SHP77 treated with DMSO at 0.1 percent for 48 hours (cell line): ENCODE measurements at regions not wholly inside any gene's neighbourhood (a gene's known extent, or its start where the extent isn't known, plus 50 kb on each side); places are given as distances from the start of the nearest gene placed in this dataset.

Experiments
- DNase-seq: peaks from one replicate; lab custom pipeline; 2025; lab: John Stamatoyannopoulos, UW

DNA sequence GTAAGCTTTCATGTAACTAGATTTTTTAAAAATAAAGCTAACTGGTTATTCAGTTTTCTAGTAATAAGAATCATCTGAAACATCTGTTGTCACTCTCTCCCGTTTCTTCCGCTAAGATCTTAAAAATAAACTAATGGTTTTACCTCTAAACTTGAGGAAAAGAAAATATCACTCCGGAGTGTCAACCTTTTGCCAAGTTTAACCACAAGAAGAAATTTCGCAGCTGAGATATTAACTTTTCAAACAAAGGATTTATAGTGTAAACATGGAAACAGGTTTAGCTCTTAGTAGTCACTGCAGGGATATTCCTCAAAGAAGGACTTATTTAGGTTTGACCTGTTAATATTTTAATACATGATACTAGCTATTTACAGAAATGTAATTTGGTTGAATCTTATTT, 954.9 kb downstream of the ADGRL2 start:
- DNase-seq: no peak

DNA sequence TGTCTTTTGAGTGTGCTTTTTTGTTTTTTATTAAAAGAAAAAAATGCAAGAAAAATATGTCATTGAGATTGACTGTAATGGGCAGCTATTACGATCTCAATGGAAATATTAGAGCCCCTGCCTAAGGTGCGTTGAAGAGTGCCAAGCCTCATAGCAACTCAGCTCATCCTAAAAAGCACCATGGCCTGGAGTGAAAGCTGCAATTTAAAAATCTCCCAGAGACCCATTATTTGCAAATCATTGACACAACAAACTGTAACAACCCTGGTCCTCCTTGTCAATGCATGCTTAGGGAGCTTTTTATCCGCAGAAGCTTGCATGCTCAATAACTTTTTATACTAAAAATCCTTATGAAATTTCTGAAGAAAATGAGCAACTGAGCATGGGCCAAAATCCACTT, 954.5 kb downstream of the ADGRL2 start:
- DNase-seq: no peak

- DNase-seq: no peak
Measured at GRCh38 chr1:82752046-82752445, 951.3 kb downstream of the ADGRL2 start.

DNA sequence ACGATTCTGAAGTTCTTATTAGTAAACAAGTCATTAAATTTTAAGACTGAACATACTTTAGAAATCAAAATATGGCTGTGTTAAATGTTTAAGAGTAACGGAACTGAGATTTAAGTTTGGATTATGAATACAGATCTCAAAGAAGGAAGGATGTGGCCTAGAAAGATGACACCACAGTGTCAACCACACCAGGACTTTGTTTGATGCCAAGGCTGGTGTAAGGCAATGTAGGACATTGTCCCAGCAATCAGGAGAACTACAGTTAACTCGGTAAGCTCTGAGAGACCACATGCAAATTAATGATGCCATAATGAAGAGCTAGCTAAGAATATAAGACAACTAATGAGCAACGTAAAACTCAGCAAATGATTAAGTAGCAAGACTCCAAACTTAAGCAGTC, 932.9 kb downstream of the ADGRL2 start:
- DNase-seq: no peak

DNA sequence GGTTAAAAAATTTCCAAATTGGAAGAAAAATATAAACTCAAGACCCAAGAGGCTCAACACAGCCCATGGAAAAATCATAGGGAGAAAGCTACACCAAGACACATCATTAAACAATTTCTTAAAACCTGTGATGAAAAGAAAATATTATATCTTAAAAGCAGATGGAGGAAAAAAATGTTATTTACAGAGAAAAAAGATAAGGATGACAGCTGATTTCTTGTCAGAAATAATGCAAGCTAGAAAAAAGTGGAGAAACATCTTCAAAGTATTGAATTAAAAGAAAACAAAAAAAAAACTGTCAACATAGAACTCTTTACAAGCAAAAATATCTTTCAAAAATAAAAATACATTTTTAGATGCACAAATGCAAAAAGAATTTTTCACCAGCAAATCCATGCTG, 930.5 kb downstream of the ADGRL2 start:
- no peak for DNase-seq

- DNase-seq: no peak
Measured at GRCh38 chr1:82728206-82728605, 927.5 kb downstream of the ADGRL2 start.

DNA sequence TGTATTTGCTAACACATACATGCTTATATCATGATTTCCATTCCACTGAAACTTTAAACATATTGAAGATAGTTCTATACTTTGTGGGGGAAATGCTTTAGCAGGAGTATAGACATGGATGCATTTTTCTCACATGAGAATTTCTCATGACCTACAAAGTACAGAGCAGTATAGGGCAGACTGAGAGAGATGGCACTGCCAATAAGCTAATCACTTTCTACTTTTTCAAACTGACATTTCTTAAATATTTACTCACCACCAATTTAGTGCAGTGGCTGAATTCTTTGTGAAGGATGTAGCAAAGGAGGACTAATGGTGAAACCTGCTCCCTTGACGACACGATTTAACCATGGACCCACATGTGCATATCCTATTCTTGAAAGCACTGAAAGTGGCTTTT, 923.5 kb downstream of the ADGRL2 start:
- DNase-seq: no peak

- no peak for DNase-seq
Measured at GRCh38 chr1:82722608-82723007, 921.9 kb downstream of the ADGRL2 start.

DNA sequence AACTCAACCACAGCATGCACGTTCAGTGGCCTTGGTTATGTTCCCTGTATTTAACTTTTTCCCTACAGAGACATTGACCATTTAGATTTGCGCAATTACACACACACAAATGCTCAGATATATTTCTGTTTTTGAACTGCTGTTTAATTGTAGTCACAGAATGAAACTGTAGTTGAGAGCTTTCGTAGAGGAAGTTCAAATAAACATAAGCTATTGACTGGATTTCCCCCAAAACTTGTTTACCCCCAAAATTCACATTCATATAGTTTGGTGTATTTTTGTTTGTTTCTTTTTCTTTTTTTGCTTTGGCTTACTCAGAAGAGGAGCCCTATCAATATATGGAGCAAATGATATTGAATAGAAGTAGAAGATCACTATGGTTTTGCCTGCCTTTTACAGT, 921.0 kb downstream of the ADGRL2 start:
- DNase-seq: no peak

DNA sequence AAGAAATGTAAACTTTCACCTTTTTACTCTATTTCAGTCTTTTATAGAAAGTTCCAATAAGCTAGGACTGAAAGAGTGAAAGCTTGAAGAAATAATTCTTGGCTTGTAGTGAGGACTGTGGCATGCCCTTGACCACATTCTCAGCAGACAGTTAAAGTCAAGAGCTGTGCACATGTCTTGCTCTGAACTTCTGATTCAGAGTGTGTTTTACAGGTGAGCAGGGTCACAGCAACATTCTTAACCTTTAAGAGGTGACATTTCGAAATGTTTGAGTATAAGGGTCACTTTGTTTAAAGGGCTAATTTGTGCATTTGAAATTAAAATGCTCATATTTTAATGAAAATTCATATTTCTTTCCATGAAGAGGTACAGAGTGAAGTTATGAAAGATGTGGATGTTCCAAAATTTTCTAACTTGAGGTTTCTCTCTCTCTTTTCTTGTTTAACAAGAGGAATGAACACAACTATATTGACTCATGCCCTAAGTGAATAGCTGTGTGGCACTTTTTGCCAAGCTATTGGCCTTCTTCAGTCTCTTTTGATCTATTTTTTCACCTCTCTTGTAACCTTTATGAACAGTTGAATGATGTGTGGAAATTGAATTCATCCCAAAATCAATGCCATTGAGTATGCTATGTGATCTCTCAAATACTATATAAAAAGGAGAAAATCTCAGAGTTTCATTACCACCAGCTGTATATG, 918.1 kb downstream of the ADGRL2 start:
- DNase-seq: no peak

DNA sequence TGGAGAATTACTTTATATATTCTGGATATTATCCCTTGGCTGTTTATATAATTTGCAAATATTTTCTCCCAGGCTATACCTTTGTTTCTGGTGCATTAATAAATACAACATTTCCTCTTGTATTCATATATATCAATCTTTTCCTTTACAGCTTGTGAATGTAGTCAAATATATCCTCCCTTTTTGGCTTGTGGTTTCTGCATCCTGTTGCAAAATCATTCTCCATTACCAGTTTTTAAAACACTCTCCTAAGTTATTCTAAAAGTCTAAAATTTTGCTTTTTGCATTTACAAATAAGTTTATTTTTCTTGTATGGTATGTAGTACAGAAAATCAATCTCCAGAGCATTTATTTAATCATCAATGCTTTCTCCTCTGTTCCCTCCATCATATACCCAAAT, 909.4 kb downstream of the ADGRL2 start:
- no peak for DNase-seq

DNA sequence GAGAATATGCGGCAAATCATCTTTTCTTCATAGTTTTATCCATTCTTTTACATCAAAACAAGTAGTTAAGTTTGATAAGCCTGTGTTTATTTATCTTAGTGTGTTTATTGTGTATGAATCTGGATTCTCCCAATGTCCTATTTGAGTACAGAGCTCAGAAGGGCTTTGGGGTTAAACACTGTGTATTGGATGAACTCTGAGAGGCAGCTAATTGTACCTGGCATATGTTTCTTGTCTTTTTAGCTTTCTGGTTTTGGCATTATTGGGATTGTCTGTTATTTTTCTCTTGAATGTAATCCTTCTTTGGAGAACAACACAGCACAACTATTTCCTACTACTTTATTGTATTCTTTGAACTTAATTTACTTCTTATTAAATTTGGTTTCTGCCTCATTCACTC, 906.9 kb downstream of the ADGRL2 start:
- no peak for DNase-seq

DNA sequence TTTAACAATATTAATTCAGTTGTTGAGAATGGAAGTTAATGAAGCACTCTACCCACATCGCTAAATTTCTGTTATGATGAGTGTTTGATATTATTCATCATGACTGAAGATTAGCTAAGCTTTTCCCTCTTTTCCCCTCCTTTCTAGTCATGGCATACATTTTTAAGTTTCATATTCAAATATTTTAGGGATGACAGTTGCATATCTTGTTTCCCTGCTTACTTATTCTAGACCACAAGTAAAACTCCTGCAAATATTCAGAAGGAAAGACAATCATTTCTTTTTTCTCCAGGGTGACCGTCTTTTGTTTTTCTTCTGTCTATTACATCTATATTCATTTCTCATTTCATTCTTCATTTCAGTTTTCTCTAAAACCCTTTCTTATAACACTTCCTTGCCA, 906.0 kb downstream of the ADGRL2 start:
- no peak for DNase-seq

- no peak for DNase-seq
Measured at GRCh38 chr1:82704966-82705365, 904.2 kb downstream of the ADGRL2 start.

DNA sequence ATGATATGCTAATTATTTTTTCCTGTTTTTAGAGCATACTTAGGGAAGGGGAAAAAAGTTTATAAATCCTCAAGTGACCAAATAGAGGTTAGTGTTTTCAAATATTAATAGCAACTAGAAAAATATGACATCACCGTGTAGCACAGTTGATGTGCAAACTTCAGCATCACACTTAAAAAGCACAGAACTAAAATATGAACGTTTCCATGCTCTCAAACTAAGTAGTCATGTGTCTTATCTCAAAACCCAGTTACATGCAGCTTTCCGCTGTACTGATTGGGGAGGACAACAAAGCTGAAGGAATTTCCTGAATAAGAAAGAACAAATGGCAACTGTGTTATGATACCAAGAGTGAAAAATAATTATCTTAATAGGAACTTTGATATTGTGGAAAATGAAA, 903.7 kb downstream of the ADGRL2 start:
- no peak for DNase-seq

GRCh38 chr1:82703951-82704350, 903.2 kb downstream of the ADGRL2 start:
- DNase-seq: no peak

- DNase-seq: no peak
Measured at GRCh38 chr1:82700476-82700875, 899.7 kb downstream of the ADGRL2 start.

GRCh38 chr1:82697965-82698364, 897.2 kb downstream of the ADGRL2 start:
- DNase-seq: no peak

GRCh38 chr1:82695443-82695842, 894.7 kb downstream of the ADGRL2 start:
- no peak for DNase-seq

GRCh38 chr1:82690411-82690810, 889.7 kb downstream of the ADGRL2 start:
- no peak for DNase-seq

DNA sequence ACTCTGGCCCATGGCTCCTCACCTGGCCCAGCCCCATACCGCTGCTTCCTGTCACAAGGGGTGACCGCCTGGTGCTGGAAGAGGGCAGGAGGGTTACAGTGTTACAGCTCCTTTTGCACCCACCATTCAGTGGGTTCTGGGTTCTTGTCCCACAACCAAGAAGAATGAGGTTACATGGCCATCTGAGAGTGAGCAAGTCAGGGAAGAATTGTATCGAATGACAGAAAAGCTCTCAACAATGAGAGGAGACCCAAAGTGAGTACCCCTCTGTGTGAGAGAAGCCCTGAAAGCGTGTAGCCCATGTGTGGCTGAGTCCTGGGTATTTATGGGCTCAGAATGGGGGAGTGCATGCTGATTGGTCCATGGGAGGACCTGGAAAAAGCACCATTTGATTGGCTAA, 888.5 kb downstream of the ADGRL2 start:
- DNase-seq: no peak

- DNase-seq: no peak
Measured at GRCh38 chr1:82686774-82687173, 886.0 kb downstream of the ADGRL2 start.

DNA sequence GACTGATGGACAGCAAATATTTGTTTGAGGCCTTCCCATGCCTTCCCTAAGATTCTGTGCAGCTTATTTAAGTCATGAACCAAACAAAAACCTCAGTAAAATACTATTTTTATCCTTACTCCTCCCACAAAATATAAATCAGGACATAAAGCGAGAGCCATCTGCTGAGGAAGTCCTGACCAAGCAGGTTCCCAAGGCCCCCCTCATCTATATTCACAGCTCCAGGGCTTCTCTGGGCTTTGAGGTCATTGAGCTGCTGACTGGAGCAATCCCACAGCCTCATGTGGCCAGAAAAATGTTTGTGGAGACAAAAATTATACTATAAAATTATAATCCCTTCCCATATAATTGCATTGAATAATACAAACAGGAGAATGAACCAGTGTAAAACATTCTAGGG, 846.2 kb downstream of the ADGRL2 start:
- no peak for DNase-seq

DNA sequence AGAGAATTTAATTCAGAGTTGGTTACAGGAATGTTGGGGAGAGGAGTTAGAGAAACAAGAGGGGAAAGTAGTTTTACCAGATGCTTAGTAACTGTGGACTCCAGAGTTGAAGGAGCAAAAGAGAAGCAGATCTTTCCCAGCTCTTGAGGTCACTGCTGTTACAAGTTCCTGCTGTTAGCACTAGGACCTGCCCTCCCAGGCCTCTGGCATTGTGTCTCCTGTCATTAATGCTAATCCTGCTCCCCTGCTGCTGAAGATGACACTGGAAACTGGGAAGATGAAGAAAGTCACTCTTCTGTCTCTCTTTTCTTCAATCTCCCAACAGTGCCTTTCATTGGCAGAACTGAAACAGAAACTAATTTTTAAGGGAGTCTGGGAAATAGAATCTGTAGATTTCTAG, 845.6 kb downstream of the ADGRL2 start:
- DNase-seq: no peak
